ENCODE measurements at regions not wholly inside any gene's neighbourhood (a gene's known extent, or its start where the extent isn't known, plus 50 kb on each side); places are given as distances from the start of the nearest gene placed in this dataset.
"Not testable (repeated sequence)": the region's sequence is repeated elsewhere in the genome, so short reads cannot be mapped to it uniquely, and the experiment has no call there.

GRCh38 chr3:159261333-159261732, 459.5 kb downstream of the MFSD1 start:
- not testable (repeated sequence) for TF ChIP-seq RFX5 (IDR thresholded peaks at IDR 0.05; ENCODE audit: low read length); CTCF (IDR thresholded peaks at IDR 0.05); CHD2 (IDR thresholded peaks at IDR 0.05; ENCODE audit: low read length, partially characterized antibody); MXI1 (IDR thresholded peaks at IDR 0.05; ENCODE audit: low read depth, low read length); EZH2phosphoT487 (IDR thresholded peaks at IDR 0.05; ENCODE audit: borderline replicate concordance, low read depth); TCF12 (IDR thresholded peaks at IDR 0.05); JUND (IDR thresholded peaks at IDR 0.05); SIN3A (IDR thresholded peaks at IDR 0.05; ENCODE audit: borderline replicate concordance, low read depth, low read length); MAX (IDR thresholded peaks at IDR 0.05; ENCODE audit: low read depth); EP300 (IDR thresholded peaks at IDR 0.05; ENCODE audit: borderline replicate concordance in 1 of 2, low read depth in 1 of 2, low read length in 1 of 2); TEAD4 (IDR thresholded peaks at IDR 0.05; ENCODE audit: borderline replicate concordance, insufficient read depth); ZBTB33 (IDR thresholded peaks at IDR 0.05; ENCODE audit: borderline replicate concordance, low read depth); FOXM1 (IDR thresholded peaks at IDR 0.05; ENCODE audit: low read depth)
